Brain microvascular endothelial cell (primary cell): ENCODE measurements at regions not wholly inside any gene's neighbourhood (a gene's known extent, or its start where the extent isn't known, plus 50 kb on each side); places are given as distances from the start of the nearest gene placed in this dataset.

Experiments
- DNase-seq: peaks from one replicate; pipeline ENCODE4 v3.0.0-alpha.2; 2020
- H3K27ac ChIP-seq: fragments of 250-450 bp; sonication (Bioruptor Pico); 2 replicates; pipeline ENCODE4 v1.5.1; 2020; ENCODE audit warnings: mild to moderate bottlenecking, moderate library complexity
- H3K27me3 ChIP-seq: fragments of 250-450 bp; sonication (Bioruptor Pico); replicated peaks from 2 replicates; pipeline ENCODE4 v1.5.1; 2020; ENCODE audit warnings: mild to moderate bottlenecking
- H3K36me3 ChIP-seq: fragments of 250-450 bp; sonication (Bioruptor Pico); replicated peaks from 2 replicates; pipeline ENCODE4 v1.5.1; 2020; ENCODE audit warnings: mild to moderate bottlenecking
- H3K4me3 ChIP-seq: 2 replicates; pipeline ENCODE4 v1.5.1; 2011; ENCODE audit warnings: low read depth, mild to moderate bottlenecking, control low read depth, low read length, moderate library complexity
- in situ Hi-C: cut with HindIII; loops from 2 replicates; pipeline ENCODE4 v1.10.0; 2017; ENCODE audit warnings: low sequenced_read_pairs, low pct_ligation_motif_present
- TF ChIP-seq, protein P1 (sequence below): IDR thresholded peaks from 2 replicates; pipeline ENCODE4 v1.5.1; 2011; ENCODE audit warnings: low read depth, mild to moderate bottlenecking, moderate library complexity, low read length, control low read depth, inconsistent platforms; ENCODE audit errors: missing control alignments

DNA sequence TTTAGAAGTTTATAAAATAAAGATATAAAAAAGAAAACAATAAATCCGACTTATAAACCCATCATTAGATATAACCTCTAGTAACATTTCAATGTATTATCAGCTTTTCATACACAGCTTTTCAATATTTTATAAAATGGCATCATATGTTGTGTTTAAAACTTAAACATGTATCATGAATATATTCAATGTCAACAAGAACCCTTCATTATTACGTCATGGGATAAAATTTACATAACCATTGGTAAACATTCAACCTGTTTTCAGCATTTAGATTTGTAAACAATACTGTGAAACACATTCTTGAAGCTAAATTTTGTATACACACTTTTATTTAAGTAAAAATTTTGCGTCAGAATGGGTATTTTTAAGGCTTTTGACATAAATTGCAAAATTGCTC lies 153.4 kb upstream of the SOX14 start:
- DNase-seq: no peak
- in situ Hi-C loops: no loop called here
- H3K27ac ChIP-seq: no peak overlapping the region
- no peaks in the 10 kb centered on the region for H3K27me3 ChIP-seq
- H3K4me3 ChIP-seq: no peak overlapping the region
- TF ChIP-seq, protein P1, sequence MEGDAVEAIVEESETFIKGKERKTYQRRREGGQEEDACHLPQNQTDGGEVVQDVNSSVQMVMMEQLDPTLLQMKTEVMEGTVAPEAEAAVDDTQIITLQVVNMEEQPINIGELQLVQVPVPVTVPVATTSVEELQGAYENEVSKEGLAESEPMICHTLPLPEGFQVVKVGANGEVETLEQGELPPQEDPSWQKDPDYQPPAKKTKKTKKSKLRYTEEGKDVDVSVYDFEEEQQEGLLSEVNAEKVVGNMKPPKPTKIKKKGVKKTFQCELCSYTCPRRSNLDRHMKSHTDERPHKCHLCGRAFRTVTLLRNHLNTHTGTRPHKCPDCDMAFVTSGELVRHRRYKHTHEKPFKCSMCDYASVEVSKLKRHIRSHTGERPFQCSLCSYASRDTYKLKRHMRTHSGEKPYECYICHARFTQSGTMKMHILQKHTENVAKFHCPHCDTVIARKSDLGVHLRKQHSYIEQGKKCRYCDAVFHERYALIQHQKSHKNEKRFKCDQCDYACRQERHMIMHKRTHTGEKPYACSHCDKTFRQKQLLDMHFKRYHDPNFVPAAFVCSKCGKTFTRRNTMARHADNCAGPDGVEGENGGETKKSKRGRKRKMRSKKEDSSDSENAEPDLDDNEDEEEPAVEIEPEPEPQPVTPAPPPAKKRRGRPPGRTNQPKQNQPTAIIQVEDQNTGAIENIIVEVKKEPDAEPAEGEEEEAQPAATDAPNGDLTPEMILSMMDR: no peak
- no peaks in the 10 kb centered on the region for H3K36me3 ChIP-seq

DNA sequence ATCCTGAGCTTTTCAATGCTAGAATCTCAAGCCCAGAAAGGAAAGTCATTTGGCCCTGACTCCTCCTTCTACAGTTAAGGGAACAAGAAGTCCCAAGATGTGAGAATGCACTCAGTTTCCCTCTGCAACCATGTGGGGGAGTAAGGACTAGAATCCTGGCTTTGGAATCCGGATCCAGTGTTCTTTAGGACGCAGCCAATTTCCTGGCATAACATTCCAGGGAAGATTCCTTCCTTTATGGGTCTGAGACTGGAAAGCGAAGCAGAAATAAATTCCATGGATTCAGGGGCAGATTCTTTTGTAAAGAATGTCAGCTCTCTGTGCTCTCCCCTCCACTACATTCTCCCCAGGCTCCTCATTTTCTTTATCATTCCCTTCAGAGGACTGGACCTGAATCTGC lies 151.8 kb upstream of the SOX14 start:
- no peak overlapping the region for H3K27ac ChIP-seq
- H3K4me3 ChIP-seq: no peak overlapping the region
- in situ Hi-C loops: no loop called here
- no peaks in the 10 kb centered on the region for H3K27me3 ChIP-seq
- TF ChIP-seq, protein P1: no peak
- H3K36me3 ChIP-seq: no peaks in the 10 kb centered on the region
- DNase-seq: no peak

DNA sequence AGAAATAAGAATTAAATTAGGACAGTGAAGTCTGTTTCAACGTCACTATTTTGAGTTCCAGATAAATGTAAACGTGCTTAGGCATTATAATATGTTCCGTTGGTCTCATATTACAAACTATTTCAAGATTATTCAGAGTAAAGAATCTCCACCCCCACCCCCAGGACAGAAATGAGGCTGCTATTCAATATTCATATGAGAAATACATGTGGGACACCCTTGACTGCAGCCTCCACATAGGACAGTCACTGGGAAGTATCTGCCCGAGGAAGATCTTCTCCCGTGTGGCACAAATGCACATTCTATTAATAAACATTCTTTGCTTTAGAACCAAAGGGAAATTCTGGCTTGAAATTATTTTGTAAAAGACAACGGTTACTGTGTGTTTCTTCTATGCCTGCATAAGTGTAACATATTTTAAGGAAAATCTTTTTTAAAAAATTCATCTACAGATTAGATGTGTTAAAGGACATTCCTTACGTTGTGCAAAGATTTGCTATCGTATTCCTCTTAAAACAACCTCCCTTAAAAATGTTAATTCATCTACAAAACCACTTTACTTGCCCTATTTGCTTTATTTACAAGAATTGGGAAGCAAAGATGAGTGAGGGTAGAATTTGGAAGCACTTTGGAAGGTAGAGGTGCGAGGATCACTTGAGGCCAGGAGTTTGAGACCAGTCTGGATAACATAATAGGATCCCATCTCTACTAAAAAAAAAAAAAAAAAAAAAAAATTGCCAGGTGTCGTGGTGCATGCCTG lies 148.3 kb upstream of the SOX14 start:
- TF ChIP-seq, protein P1: no peak
- Histone ChIP-seq H3K27ac (no peak overlapping the region), H3K27me3 (no peaks in the 10 kb centered on the region), H3K36me3 (no peaks in the 10 kb centered on the region), H3K4me3 (no peak overlapping the region)
- in situ Hi-C loops: no loop called here
- no peak for DNase-seq

DNA sequence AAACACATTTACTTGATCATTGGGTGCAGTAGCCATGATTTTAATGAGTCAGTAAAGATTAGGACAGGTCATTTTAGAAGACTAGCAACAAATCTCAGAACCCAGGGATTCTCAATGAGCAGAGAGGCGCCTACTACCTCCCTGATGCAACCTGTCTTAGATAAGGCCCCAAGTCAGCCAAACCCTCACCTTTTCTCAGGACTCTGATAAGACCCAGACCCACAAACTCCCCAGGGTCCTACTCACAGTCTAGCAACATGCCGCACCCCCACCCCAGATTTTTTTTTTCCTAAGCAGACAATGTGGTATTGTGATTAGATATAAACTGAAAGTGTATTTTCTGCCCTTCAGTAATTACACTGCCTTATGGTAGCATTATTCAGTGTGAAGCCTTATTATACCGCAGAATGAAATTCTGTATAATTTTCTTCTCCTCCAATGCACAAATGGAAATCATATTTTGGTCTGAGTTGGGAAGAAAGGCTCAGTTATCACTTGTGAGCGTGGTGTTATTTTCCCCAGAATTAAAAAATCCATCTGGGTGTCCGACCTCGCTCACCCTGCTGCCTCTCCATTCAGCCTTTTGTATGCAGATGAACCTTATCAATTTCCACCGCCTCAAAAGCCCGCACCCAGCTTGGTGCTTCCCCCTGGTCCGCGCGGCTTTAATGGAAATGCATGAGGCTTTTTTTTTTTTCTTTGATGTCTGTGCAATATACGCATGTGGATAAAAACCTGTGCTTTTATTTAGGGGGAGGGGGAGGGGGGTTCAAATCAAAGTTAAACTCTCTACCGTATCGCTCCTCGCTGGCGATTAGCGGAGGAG lies 122.0 kb upstream of the SOX14 start:
- in situ Hi-C loops: no loop called here
- TF ChIP-seq, protein P1: no peak

DNA sequence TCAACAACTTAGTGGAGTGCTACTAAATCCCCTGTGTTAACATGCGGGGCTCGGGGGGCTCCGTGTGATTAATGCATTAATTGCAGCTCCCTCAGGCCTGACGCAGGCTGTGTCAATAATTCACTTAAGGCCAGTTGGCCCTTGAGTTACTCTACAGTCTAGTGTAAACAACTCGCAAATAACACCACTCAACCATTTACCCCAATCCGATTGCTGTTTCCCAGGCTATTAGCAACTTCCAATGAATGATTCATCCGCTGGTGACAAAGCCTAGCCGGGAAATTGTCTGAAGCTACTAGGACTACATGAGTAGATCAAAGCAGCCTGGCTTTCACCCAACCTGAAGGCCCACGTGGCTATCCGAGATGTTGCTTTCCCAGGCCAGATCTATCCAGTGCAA lies 121.3 kb upstream of the SOX14 start:
- TF ChIP-seq, protein P1: no peak
- H3K27ac ChIP-seq: no peak overlapping the region
- in situ Hi-C loops: no loop called here
- no peak for DNase-seq
- no peak overlapping the region for H3K4me3 ChIP-seq
- no peaks in the 10 kb centered on the region for H3K36me3 ChIP-seq
- H3K27me3 ChIP-seq: no peaks in the 10 kb centered on the region

More for the DNA sequence above, 122.0 kb upstream of the SOX14 start:
- H3K4me3 ChIP-seq: no peak overlapping the region
- H3K27me3 ChIP-seq: no peaks in the 10 kb centered on the region
- no peak for DNase-seq
- H3K36me3 ChIP-seq: no peaks in the 10 kb centered on the region
- no peak overlapping the region for H3K27ac ChIP-seq
